ENCODE measurements at regions not wholly inside any gene's neighbourhood (a gene's known extent, or its start where the extent isn't known, plus 50 kb on each side); places are given as distances from the start of the nearest gene placed in this dataset.
"Not testable (repeated sequence)": the region's sequence is repeated elsewhere in the genome, so short reads cannot be mapped to it uniquely, and the experiment has no call there.

GRCh38 chr4:162938738-162939485, 227.8 kb downstream of the NAF1 start:
- no peak for DNase-seq

- DNase-seq, result no peak
These were observed 231.5 kb downstream of the NAF1 start for GRCh38 chr4:162935214-162935613.

- no peak for DNase-seq
These were observed 235.4 kb downstream of the NAF1 start for GRCh38 chr4:162931286-162931685.

GRCh38 chr4:162921178-162921785, 245.4 kb downstream of the NAF1 start:
- no peak for DNase-seq

GRCh38 chr4:162920649-162921048, 246.0 kb downstream of the NAF1 start:
- no peak for DNase-seq

- no peak for DNase-seq
These were observed 254.2 kb downstream of the NAF1 start for GRCh38 chr4:162912482-162912881.

DNA sequence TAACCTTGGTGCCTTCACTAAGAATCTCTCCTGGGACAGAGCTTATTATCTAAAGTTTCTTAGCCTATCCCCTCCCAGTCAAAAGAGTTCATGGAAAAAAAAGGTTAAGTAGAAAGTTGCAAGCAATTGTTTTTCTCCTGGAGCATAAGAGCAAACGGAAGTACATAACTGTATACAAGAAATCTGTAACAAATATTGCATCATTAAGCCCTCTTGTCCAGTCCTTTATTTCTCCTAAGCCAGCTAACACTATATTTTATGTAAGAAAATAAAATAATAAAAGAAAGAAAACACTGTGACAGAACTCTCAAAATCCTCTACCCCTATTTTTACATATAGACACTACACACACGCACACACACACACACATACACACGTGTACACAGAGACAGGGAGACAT, 255.3 kb downstream of the NAF1 start:
- DNase-seq, result no peak

GRCh38 chr4:162909952-162910351, 256.7 kb downstream of the NAF1 start:
- no peak for DNase-seq

GRCh38 chr4:162894387-162894786, 272.3 kb downstream of the NAF1 start:
- no peak for DNase-seq

DNA sequence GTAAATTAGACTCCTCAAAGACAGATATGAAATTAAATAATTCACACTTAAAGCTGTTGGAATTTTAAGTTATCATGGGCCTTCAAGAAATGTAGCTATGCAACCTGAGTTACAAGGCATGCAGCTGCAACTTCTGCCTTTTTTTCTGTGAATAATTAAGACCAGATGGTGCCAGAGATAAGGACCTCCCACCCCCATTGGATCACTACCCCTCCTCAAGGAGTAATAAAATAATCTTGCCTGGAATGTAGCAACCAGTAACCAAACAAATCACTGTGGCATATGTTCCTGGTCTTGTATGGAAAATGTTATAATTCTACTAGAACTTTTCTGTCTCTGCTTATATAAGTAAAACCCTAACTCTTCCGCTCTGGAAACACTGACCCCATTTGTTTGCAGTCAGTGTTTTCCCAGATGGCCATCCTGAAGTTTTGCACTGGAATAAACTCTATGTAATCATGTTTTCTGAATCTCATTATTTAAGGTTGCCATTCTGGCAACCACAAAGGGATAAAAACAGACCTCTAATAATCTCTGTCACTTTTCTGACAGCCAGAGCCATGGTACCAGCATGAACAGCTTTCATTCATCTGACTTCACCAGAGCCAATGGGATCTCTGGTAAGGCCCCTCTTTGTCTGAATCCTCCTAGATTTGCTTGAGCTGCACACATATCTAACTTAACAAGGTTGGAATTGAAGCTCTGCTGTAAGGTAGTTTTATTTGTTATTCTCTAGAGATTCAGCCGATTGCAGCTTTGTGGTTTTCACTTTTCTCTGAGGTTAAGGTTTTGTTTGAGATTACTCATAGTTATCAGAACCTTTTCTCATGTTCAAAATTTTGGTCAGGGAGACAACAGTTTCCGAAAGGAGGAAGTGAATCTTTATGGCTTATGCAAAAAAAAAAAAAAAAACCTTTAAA, 274.6 kb downstream of the NAF1 start:
- no peak for DNase-seq

GRCh38 chr4:162878096-162878495, 288.6 kb downstream of the NAF1 start:
- DNase-seq, result no peak

GRCh38 chr4:162874748-162875147, 291.9 kb downstream of the NAF1 start:
- DNase-seq, result no peak

- DNase-seq, result no peak
These were observed 294.7 kb downstream of the NAF1 start for GRCh38 chr4:162871990-162872389.

DNA sequence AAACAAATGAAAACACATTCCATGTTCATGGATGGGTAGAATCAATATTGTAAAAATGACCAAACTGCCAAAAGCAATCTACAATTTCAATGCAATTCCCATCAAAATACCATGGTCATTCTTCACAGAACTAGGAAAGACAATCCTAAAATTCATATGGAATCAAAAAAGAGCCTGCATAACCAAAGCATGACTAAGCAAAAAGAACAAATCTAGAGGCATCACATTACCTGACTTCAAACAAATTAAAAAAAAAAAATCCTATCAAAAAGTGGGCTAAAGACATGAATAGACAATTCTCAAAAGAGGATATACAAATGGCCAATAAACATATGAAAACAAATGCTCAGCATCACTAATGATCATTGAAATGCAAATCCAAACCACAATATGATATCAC, 297.5 kb downstream of the NAF1 start:
- DNase-seq, result no peak

GRCh38 chr4:162866565-162866964, 300.1 kb downstream of the NAF1 start:
- DNase-seq, result no peak

DNA sequence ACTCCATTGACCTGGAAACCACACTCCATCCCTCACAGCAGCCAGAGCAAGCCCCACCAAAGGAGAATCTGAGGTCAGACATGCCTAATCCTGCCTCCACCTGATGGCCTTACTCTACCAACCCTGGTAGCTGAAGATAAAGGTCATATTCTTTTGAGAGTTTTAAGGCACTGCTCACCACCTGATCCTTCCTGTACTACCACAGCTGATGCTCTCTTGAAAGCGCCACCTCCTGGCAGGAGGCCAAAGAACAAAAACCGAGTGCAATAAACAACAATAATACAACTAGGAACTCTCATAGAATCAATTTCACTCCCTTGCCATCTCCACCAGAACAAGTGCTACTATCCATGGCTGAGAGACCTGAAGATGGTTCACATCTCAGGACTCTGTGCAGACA, 301.6 kb downstream of the NAF1 start:
- DNase-seq, result no peak

DNA sequence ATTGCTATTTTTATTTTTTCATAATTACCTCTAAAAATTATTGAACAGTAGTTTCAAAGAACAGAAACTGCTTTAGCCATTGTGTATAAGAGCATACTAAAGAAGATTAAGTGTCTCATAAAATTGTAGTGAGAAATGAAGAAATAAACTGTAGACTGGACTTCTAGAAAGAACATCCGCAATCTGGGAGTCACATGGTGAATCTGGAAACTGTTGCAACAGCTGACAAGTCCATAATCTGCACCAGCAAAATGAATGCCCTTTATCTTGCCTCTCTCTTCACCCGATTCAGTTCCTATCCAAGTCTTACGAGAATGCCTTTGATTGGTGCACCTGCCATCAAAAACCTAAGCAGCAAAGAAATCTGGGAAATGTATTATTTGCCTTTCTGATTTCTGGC, 312.9 kb downstream of the NAF1 start:
- DNase-seq, result no peak

DNA sequence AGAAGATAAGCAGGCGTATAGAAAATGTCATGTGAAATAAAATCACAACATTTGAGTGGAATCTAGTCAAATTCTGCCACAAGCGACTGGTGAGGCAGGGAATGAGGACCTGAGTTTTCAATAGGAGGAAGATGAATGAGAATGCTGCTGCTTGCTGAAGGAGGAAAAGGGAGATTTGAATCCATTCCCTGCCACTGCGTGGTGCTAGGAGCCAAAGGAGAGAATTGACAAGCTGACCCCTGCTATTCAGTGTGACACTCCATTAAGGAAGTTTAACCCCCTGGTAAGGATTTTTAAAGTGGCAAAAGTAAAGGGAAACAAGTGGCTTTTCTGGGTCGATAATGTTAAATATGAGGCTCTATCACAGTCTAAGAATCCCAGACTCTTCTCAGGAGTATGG, 314.0 kb downstream of the NAF1 start:
- DNase-seq, result no peak

DNA sequence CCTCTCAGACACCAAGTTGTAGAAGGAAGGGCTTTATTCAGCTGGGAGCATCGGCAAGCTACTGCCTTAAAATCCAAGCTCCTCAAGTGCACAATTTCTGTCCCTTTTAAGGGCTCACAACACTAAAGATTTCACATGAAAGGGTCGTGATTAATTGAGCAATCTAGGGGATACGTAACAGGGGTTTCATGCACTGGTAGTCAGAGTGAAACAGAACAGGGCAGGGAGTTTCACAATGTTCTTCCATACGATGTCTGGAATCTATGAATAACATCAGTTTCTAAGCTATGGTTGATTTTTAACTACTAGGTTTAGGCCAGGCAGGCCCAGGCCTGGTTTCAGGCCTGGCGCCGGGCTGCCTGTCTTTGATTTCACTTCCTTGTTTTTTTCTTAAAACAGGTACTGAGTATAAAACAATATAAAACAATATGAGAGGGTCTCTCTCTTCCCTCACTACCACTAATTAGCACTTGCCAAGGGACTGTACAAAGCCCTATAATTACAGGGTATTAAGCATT, 315.4 kb downstream of the NAF1 start:
- DNase-seq, result not testable (repeated sequence)

DNA sequence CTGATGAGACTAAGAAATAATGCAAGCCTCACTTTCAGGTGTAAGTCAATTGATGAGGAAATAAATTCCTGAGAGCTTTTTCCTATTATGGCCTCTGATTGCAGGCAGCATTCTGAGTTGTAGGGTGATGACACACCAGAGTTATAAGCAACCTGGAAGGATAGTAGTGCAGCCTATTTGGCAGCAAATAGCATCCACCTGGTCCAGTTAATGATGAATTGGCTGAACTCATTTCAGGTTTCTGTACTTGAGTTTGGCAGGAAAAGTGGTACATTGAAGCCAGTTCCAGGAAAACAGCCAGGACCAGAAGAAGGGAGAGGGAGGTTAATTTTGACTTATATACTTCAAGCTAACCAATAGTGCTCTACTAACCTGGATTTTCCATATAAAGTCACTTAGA, 316.8 kb downstream of the NAF1 start:
- DNase-seq, result peak in 1 of 2 experiments; percentile 5

DNA sequence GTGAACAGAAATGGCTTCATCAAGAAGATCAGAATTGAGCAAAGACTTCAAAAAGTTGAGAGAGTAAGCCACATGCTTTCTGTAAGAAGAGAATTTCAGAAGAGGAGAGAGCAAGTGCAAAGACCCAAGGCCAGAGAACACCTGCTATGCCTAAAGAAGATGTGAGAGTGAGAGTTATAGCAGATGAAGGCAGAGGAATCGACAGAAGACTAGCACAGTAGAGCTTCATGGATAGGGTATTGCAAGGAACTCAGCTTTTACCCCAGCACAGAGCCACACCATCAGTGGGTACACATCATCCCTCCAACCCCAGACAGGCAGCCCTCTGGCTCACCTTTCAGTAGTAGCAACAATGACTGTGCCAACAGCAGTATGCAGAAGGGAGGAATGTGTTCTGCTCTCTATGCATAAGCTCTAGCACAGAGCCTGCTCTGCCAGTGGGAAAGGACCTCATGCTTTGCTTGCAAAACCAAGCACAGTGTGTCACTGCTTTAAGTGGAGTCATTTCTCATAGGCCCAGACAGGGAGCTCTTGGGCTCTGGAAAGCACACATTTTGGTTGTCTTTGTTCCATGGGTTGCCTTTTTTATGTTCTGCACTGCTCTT, 318.6 kb downstream of the NAF1 start:
- DNase-seq, result no peak

- DNase-seq, result no peak
These were observed 324.9 kb downstream of the NAF1 start for GRCh38 chr4:162841753-162842152.

- no peak for DNase-seq
These were observed 326.9 kb downstream of the NAF1 start for GRCh38 chr4:162839814-162840213.

Data from cerebellar nuclear complex (tissue), 1 donor.